Cardiac muscle cell (in vitro differentiated cells and primary cell): ENCODE measurements at regions not wholly inside any gene's neighbourhood (a gene's known extent, or its start where the extent isn't known, plus 50 kb on each side); places are given as distances from the start of the nearest gene placed in this dataset.

ENCODE experiments used
- DNase-seq, 2 donors: peaks; one replicate each; pipeline versions ENCODE4 v3.0.0 to v3.0.0-alpha.2; 2010 to 2017; ENCODE audit warnings: low read depth in 1 of 2, low spot score in 1 of 2
- H3K27ac ChIP-seq: fragments of 200-600 bp; sonication (generic); 2 replicates; pipeline ENCODE4 v1.5.1; 2016
- H3K27me3 ChIP-seq: fragments of 200-600 bp; sonication (generic); 2 replicates; pipeline ENCODE4 v1.6.0; 2016; ENCODE audit warnings: control low read depth
- H3K36me3 ChIP-seq: fragments of 200-600 bp; sonication (generic); 2 replicates; pipeline ENCODE4 v1.5.1; 2016; ENCODE audit warnings: control low read depth
- H3K4me1 ChIP-seq: fragments of 200-600 bp; sonication (generic); 2 replicates; pipeline ENCODE4 v1.8.1; 2017; ENCODE audit warnings: low read depth, mild to moderate bottlenecking, mixed run types
- H3K4me3 ChIP-seq: fragments of 200-600 bp; sonication (generic); 2 replicates; pipeline ENCODE4 v1.5.1; 2016; ENCODE audit warnings: mild to moderate bottlenecking
- H3K9me3 ChIP-seq: fragments of 200-600 bp; sonication (generic); 2 replicates; pipeline ENCODE4 v1.5.1; 2017; ENCODE audit warnings: low read depth, mild to moderate bottlenecking, control low read depth
- CTCF ChIP-seq: IDR thresholded peaks from 2 replicates; pipeline ENCODE4 v1.5.1; 2012; ENCODE audit warnings: low read depth, mild to moderate bottlenecking, low read length

GRCh38 chr2:196449083-196449482 is 190.4 kb upstream of the CCDC150 start:
- no peak for DNase-seq

GRCh38 chr2:196452758-196453157 is 186.8 kb upstream of the CCDC150 start:
- Histone ChIP-seq H3K27ac (no peak overlapping the region), H3K4me1 (no peaks in the 10 kb centered on the region), H3K9me3 (no peaks in the 10 kb centered on the region), H3K4me3 (no peak overlapping the region), H3K27me3 (no peaks in the 10 kb centered on the region), H3K36me3 (no peaks in the 10 kb centered on the region)
- DNase-seq: no peak
- TF ChIP-seq CTCF: no peak

More at GRCh38 chr2:196449083-196449482, 190.4 kb upstream of the CCDC150 start:
- Histone ChIP-seq H3K4me1 (no peaks in the 10 kb centered on the region), H3K27me3 (no peaks in the 10 kb centered on the region), H3K4me3 (no peak overlapping the region), H3K27ac (no peak overlapping the region), H3K9me3 (no peaks in the 10 kb centered on the region), H3K36me3 (no peaks in the 10 kb centered on the region)
- TF ChIP-seq CTCF: no peak

- Histone ChIP-seq H3K27me3 (no peaks in the 10 kb centered on the region), H3K9me3 (no peaks in the 10 kb centered on the region), H3K4me1 (no peaks in the 10 kb centered on the region), H3K36me3 (no peaks in the 10 kb centered on the region), H3K27ac (no peak overlapping the region), H3K4me3 (no peak overlapping the region)
- peak; percentile 44 to 75 for DNase-seq
- TF ChIP-seq CTCF: peak; percentile 69
These were observed 185.9 kb upstream of the CCDC150 start for GRCh38 chr2:196453613-196454047.

GRCh38 chr2:196454492-196454891 is 185.0 kb upstream of the CCDC150 start:
- Histone ChIP-seq H3K9me3 (no peaks in the 10 kb centered on the region), H3K36me3 (no peaks in the 10 kb centered on the region), H3K4me3 (no peak overlapping the region), H3K27ac (no peak overlapping the region), H3K27me3 (no peaks in the 10 kb centered on the region), H3K4me1 (no peaks in the 10 kb centered on the region)
- no peak for DNase-seq
- no peak for TF ChIP-seq CTCF

GRCh38 chr2:196459539-196459938 is 180.0 kb upstream of the CCDC150 start:
- H3K27ac ChIP-seq: no peak overlapping the region
- H3K9me3 ChIP-seq: no peaks in the 10 kb centered on the region
- no peak for TF ChIP-seq CTCF
- peaks cover 4% of the 10 kb centered on the region for H3K4me1 ChIP-seq
- H3K27me3 ChIP-seq: no peaks in the 10 kb centered on the region
- DNase-seq: peak in 1 of 2 donors; percentile 85
- no peaks in the 10 kb centered on the region for H3K36me3 ChIP-seq
- H3K4me3 ChIP-seq: no peak overlapping the region

- Histone ChIP-seq H3K36me3 (no peaks in the 10 kb centered on the region), H3K4me3 (no peak overlapping the region), H3K27ac (no peak overlapping the region), H3K27me3 (no peaks in the 10 kb centered on the region), H3K4me1 (peaks cover 4% of the 10 kb centered on the region), H3K9me3 (no peaks in the 10 kb centered on the region)
- no peak for TF ChIP-seq CTCF
- DNase-seq: no peak
These were observed 175.8 kb upstream of the CCDC150 start for GRCh38 chr2:196463706-196464105.
